T-helper 1 cell treated with Interleukin-12 subunit alpha and Interleukin-12 subunit beta and Interleukin-4 antibody, amounts not matched to agents 30 ng/mL and 1 ng/mL, for 36 hours (primary cell): ENCODE measurements at regions not wholly inside any gene's neighbourhood (a gene's known extent, or its start where the extent isn't known, plus 50 kb on each side); places are given as distances from the start of the nearest gene placed in this dataset.
"Not testable (repeated sequence)": the region's sequence is repeated elsewhere in the genome, so short reads cannot be mapped to it uniquely, and the experiment has no call there.

Experiments
- intact Hi-C: fragments of 100-400 bp; cut with micrococcal nuclease; formaldehyde crosslinking; loops from one replicate; pipeline ENCODE4 v1.15.1; 2024

GRCh38 chr6:165850434-165851019, 187.5 kb upstream of the PDE10A start:
- intact Hi-C loops = loop anchor here (1.0 to 5.0 kb wide), 3 partner anchors 18 to 183 kb away; no protein-coding TSS in a partner anchor

DNA sequence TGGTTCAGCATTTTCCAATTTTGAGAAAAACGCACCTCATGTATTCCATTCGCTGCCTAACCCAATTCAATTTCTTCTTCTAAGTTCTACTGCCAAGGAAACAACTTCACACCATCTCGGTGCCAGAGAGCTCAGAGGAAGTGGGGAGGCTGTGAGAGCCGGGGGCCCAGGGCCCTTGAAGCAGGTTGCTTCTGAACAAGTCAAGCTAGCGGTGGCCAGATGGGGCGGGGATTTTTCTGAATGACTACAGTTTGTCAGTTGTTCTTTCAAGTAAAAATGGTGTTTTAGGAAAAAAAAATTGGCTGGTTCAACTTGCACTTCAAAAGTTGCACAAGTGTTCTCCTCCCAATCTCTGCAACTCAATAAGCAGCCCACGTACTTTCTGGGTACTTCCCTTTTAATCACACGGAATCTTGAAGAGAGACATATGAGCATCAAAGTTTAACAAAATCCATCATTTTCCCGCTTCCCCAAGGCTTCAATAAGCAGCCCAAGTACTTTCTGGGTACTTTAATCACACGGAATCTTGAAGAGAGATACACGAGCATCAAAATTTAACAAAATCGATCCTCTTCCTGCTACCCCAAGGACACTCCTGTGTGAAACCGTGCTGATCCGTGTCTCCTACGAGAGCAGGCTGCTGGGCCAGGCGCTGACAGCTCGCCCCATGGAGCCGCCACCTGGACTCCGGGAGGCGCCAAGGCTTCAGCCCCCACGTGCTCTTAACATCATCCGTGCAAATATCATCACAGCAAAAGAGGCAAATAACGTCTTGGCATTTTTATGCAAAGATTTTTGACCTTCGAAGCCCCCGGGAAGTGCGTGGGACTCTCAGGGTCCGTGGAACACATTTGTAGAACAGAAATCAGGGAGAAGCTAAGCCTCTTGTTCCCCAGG, 186.7 kb upstream of the PDE10A start:
- intact Hi-C loops = loop anchor here (1.0 to 5.0 kb wide), 3 partner anchors 17 to 182 kb away; no protein-coding TSS in a partner anchor

GRCh38 chr6:165848086-165848426, 185.0 kb upstream of the PDE10A start:
- intact Hi-C loops = no loop called here

DNA sequence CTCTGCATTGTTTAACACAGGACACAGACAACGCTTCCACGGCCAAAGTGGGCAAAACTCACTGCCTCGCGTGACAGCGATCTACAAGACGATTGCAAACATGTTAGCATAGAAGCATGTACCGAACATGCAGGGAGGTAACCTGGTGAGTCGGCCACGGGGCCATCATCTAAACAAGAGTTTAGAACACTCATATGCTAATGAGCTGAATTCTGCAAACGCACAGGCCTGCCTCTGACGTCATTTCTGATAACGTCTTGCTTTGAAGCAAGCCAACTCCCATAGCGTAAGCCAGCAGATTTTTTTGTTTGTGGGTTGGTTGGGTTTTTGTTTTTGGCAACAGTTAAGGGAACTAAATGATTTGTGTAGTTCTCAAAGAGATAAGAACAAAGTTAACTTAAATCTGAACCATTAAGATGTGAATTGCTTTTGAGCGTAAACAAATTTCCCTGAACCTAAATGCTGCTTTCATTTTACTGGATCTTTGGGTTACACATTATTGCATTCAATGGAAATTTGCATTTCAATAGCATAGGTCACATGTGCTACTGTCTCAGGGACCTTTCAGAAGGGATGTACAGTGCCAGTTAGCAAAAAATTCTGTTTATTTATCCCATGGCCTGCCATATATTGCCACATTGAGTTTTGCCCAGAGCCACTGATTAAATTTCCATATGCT, 184.5 kb upstream of the PDE10A start:
- intact Hi-C loops = no loop called here

DNA sequence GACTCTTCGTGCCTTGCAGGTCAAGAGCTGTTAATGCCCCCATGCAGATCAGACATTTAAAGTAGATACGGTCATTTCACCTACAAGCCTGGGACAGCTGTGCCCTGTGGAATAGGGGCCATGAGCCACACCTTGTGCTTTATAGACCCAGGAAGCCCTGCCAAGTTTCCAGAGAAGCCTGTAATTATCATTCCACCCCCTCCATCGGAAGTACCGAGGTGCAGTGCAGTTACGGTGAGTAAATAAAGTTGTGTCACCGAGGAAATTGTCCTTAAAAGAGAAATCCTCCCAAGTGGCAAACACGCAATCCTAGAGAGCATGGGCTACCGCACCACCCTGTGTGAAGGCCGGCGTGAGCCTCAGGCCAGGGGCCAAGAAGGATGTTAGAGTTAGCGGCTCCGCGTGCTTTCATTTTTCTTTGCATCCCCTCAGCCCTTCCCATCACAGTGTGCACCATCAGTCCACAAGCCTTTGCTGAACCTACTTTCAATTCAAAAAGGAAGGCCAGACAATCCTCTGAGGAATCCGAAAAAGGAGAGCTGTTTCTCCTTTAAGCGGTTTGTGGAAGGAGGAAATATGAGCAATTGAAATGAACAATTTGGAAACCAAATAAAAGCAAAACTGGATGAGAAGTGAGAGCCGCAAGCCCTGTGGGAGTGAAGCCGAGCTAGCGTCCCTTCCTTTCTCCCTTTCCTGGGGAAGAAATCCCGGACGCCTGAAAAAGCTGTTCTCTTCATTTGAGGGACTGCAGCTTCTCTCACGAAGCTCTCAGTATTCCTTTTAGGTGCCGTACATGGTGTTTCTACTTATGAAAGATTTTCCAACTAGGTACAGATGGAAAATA, 183.3 kb upstream of the PDE10A start:
- intact Hi-C loops = no loop called here

DNA sequence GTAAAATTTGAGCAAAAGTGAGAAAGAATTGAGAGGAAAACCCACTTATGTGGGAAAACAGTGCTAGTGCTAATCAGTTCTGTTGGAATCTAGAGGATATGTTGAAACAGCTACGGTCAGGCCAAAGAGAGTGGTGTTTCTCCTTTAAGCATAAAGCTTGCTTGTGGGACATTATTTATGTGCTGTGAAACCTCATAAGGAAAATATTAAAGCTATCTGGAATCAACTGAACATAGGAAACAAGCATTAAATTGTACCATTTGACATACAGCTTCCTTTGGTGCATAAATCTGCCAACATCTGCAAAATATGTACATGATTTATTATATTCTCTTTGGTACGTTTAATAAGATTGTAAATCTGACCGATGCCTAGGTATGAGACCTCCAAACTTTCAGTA, 182.5 kb upstream of the PDE10A start:
- intact Hi-C loops = no loop called here

- intact Hi-C loops = no loop called here
Observed at GRCh38 chr6:165844801-165845364, 181.8 kb upstream of the PDE10A start.

DNA sequence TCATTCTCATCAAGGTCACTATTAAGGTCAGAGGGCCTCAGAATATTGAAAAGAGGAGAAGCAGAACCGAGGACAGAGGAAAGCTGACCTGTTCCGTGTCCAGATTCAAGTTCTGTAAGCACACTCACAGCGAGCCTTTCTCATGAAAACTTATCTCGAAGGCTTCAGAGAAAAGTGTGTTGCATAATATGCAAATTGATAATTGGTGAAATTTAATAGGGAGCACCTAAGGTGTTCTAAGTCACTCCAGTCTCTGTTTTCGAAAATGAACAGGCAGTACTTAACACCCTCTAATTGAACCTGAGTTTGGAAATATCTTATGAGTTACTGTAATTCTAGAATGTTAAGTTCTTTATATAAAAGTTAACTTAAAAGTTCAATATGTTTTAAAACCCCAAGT, 181.2 kb upstream of the PDE10A start:
- intact Hi-C loops = no loop called here

- intact Hi-C loops = no loop called here
Observed at GRCh38 chr6:165843568-165844113, 180.6 kb upstream of the PDE10A start.

- intact Hi-C loops = no loop called here
Observed at GRCh38 chr6:165843121-165843520, 180.1 kb upstream of the PDE10A start.

GRCh38 chr6:165842281-165842936, 179.4 kb upstream of the PDE10A start:
- intact Hi-C loops = no loop called here

GRCh38 chr6:165841153-165841558, 178.1 kb upstream of the PDE10A start:
- intact Hi-C loops = no loop called here

DNA sequence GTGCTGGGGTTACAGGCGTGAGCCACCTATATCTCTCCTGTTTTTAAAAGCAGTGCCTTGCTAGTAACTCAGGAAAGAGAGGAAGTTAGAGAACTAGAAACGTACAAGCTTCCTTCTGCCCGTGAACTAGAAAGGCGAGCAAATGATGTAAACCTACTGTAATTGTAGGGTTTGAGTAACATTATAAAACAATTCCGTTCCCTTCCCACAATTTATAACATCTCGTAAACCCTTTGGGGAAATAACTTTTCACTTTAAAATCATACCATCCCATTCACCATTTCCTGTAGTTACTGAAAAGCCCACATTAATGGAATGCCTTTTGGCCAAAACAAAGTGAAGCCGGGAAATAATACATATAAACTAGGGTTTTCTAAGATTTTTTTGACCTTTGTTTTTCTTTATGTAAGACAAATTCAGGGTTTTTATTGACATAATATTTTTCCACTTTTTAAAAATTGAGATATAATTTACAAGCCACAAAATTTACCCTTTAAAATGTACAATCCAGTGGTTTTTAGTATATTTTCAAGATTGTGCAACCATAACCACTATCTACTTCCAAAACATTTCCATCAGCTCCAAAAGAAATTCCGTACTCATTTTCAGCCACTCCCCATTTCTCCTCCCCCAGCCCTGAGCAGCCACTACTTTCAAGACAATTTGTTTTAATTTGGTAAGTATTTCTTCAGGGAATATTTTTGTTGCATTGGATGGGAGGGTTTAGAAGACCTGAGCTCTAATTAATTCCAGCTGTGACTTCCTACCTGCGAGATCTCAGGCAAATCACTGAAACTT, 175.1 kb upstream of the PDE10A start:
- intact Hi-C loops = no loop called here

- intact Hi-C loops = not testable (repeated sequence)
Observed at GRCh38 chr6:165836648-165837047, 173.6 kb upstream of the PDE10A start.

- intact Hi-C loops = no loop called here
Observed at GRCh38 chr6:165835410-165835851, 172.4 kb upstream of the PDE10A start.

DNA sequence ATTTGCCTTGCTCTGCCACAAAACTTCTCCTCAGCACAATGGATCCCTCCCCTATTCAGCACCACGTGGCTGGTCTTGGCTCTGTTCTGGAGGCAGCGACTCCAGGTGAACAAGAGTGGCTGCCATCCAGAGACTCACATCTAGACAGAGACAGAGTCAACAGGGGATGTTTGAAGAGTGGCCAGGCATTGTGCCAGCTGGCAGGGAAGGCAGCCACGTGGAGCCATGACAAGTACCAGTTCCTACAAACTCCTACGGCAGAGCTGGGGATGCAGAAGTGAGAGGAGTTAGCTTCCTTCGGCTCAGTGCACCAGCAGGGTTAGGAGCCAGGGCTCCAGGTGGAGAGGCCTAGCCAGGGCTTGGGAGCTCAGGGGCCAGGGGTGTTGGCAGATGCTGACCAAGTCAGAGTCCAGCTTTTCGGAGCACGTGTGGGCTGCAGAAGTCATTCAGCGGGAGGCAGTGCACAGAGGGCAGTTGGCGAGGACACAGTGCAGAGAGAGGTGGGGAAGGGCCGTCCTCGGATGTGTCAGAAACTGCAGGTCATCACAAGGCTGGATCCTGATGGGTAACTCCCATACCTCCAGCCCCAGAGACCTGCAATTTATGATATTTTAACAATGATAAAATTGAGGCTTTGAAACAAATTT, 171.7 kb upstream of the PDE10A start:
- intact Hi-C loops = no loop called here

- intact Hi-C loops = no loop called here
Observed at GRCh38 chr6:165833355-165833754, 170.3 kb upstream of the PDE10A start.

DNA sequence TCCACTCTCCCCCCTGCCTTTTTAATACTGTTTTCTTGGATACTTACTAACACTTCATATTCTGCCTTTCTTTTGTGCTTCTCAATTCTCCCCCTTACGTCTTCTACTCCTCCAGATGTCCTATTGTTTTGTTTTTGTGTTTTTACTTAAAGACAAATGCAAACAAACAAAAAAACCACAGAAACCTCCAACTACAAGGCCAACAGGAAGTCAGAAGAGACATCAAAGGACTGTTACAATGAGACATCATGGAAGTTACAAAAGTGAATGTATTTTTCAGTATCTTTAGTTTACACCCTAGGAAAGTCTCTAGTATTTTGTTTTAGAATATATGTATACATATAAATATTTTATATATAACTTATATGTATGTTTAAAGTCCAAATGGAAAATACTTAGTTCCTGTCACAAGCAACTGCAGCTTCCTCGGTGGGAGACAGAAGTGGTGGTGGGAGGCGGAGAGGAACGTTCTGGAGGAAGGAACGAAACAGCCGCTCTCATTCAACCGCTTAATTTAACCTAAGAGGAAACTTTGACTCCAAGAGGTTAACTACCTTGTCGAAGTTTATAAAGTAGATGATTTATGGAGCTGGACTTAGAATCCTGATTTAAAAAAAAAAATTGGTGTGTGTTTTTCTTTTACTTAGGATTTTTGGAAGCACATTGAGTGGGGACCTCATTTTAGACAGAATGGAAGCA, 168.9 kb upstream of the PDE10A start:
- intact Hi-C loops = loop anchor here (1.0 kb wide), 1 partner anchor 18 kb away; no protein-coding TSS in a partner anchor
